Glomerular visceral epithelial cell (primary cell): ENCODE measurements at regions not wholly inside any gene's neighbourhood (a gene's known extent, or its start where the extent isn't known, plus 50 kb on each side); places are given as distances from the start of the nearest gene placed in this dataset.

Source experiments
- DNase-seq: peaks from one replicate; pipeline ENCODE4 v3.0.0-alpha.2; 2016; ENCODE audit errors: extremely low spot score

DNA sequence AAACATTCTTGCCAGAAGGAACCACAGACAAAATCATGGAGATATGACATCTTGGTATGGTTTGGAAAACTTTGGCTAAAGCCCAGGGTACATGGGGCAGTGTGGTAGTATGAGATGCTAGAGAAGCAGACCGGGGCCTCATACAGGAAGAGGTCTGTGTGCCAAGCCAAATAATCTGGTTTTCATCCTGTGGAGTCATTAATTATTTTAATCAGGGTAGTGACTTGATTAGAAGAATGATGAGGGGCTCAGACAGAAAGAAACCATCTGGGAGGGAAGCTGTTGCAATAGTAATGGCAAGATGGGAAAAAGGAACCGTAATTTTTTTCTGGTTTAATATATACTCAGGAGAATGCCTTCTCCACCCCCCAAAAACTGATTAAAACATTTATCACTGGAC, 318.0 kb downstream of the BRINP2 start:
- no peak for DNase-seq

DNA sequence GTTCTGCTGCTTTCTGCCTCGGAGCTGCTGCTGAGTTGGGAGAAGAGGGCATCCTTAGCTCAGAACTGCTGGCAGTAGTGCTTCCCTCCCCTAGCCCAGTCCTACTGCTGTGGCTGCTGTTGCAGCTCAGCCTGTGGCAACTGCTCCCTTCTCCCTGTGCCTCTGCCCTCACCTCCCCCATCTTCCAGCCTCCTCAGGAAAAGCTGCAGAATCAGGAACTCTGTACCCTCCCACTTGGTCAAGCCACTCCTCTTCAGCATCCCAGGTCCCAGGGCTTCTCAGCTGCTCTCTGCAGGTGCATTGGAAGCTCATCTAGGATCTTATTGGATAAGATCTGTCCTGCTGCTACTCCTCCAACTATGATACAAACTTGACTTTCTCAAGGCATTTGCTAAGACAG, 316.7 kb downstream of the BRINP2 start:
- DNase-seq: no peak

DNA sequence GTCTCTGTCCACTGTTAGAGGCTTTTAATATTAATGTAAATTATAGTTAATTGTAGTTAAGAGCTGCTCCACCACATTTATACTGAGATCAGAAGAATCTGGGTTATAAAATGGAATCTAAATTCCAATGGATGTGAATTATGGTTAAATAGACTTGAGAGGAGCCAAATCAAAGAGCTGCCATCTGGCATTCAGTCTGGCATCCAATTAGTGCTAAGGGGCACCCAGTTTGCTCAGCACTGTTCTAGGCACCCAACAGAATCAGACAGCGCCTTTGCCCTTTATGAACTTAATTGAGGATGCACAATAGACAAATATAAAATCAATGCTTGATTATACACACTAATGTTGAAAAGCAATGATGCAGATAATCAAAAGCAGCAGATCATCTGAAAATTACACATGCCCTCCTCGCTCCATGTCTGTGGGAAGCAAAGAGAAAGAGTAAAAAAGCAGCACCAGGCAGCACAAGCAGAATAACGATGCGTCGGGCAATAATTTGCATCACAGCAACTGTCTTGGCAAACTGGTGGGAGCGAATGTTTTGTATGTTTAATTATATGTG, 310.1 kb downstream of the BRINP2 start:
- no peak for DNase-seq

DNA sequence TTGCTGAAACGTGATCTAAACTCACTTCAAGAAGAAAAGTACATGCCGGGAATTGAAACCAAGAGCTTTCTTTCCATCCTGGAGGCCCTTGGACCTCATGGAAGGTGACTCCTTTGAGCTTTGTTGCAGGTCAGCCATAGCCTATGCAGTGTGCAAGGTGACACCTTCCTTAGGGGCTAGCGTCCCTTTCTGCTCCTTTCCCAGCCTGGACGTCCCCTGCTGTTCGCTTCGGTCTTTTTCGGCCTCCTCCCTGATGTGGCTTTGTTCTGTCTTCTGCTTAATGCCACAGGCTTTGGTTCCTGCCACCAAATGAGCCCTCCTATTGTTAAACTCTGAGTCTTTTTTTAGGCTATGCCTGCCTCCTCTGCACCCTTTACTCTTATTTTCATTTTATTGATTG, 308.8 kb downstream of the BRINP2 start:
- DNase-seq: no peak

DNA sequence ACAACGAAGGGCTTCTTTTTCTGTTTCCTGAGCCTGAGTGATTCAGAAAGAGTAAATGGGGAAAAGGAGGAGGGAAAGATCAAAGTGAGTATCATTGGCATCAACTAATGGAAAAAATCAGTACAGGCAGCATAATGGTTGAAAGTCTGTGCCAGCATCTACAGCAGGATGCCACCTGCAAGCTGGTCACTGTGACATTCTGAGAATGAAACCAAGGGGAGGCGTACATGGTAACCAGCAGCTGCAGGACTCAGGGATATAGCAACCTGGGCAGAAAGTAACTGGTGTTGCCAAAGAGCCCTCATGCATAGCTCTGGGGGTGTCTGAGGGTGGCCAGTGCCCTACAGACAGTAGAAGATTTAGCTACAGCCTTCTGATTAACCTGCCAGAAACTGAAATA, 305.9 kb downstream of the BRINP2 start:
- DNase-seq: no peak

DNA sequence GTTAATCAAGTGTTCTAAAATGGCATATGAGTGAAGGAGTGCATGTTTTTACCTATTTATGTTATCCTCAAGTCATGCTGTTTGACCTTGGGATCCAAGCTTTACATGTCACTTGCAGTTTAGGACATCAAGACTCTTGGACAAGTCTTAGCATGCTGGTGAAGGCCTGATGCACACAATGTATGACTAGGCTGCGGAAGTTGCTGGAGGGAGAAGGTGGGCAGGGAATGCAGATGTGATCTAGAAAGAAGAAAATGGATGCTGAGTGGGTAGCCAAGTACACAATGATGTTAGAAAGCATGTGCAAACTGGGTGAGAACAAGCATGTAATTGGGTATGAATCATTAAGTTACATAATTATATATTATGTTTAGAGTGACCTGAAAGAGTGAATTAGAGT, 301.8 kb downstream of the BRINP2 start:
- no peak for DNase-seq

DNA sequence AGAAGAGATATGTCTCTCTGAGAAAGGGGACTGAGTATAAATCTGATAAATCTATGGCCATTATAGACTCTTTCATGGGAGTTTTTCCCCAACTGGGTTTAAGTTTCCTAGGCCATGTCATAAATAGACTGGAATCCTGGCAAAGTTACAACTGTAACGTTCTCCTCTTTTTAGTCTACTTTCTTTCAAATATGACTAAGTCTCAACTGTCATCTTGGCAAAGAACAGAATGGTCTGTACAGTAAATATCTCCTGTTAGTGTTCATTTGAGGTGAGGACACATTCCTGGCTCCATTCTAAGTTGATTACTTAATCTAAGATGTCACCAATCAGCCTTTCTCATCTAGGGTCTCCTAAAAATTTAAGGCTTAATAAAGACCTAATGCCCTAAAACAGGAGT, 300.5 kb downstream of the BRINP2 start:
- no peak for DNase-seq

DNA sequence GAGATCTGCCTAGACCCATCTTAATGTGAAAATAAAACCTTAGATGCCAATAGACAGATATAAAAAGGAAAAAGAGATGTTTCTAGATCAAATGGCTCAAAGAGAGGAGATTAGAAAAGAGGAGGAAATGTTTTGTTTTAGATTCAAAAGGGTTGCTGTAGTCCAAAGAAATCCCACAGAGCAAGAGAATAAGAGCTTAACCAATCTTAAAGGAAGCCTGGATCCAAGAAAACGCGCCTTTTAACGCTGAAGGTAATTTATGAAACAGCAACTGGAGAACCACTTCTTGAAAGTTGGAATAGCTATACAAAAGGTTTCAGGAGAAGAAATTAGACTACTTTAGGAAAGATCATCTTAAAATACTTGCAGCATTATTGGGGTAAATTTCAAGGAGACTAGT, 298.8 kb downstream of the BRINP2 start:
- no peak for DNase-seq

DNA sequence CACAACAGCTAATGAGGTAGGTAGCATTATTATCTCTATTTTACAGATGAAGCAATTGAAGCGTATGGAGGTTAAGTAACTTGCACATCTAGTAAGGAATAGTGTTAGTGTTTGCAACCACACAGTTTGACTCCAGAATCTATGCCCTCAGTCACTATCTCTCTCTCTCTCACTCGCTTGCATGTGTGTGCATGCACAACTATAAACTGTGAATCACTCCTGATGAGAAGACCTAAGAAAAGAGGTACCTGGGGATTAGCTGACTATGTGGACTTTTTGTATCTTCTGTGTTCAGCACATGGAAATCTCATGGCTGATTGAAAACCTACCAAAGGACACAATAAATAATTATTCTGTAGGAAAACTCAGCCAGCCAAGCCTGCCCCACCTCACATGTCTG, 295.5 kb downstream of the BRINP2 start:
- DNase-seq: no peak

DNA sequence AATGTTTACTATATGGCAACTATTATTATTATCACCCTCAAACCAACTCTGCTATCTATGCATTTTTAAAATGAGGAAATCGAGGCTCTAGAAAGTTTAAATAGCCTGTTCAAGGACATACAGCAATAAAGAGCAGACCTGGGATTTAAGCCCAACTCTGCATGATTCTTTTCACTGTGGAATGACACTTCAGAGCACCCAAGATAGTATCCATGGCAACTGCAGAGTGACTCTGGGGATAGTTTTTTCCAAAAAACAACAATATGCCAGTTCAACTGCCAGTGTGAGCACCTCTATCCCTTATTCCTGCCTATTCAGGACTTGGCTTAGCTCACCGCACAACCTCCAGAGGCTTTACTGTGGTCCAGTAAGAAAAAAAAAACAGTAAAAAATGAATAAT, 293.9 kb downstream of the BRINP2 start:
- DNase-seq: no peak

DNA sequence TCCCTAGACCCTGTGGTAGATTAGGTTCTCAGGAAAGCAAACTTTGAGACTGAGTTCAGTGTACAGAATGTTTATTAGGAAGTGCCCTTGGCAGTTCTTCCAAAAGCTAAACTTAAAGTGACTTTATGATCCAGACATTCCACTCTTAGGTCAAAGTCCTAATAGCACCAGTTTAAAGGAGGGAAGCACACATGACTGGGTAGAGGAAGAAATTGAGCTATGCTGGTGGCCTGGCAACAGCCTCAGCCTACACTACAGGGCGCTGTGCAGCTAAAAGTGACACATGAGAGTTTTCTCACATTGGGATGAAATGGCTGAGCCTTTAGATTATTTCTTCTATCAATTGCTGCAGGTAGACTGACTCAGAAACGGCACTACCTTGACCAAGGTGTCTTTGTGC, 280.4 kb downstream of the BRINP2 start:
- DNase-seq: no peak

DNA sequence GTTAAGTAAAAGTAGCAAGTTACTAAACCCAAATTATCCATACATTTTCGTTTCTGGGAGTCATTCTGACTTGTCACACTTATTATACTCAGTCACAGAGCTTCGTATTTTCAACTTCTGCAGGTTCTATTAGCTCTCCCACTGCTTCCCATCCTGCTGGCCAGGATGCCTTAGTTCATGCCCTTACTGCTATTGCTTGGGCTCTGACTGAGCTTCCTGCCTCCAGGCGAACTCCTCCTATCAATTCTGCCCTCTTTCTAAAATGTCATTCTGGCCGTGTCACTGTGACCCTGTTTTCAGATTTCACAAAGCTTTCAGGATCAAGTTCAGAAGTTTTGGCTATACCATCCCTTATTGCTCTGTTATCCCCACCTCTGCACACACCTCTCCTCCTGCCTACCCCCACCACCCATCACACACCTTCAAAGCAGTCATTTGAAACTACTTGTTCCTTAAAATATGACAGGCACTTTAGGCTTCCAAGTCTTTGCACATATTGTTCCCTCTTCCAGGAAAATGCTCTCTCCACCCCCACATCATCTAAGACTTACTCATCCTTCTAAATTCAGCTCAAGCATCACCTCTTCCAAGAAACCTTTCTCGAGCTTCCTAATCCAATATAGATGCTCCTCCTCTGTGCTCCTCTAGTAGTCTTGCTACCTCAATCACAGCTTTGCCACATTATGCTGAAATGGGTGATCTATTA, 278.0 kb downstream of the BRINP2 start:
- DNase-seq: no peak

DNA sequence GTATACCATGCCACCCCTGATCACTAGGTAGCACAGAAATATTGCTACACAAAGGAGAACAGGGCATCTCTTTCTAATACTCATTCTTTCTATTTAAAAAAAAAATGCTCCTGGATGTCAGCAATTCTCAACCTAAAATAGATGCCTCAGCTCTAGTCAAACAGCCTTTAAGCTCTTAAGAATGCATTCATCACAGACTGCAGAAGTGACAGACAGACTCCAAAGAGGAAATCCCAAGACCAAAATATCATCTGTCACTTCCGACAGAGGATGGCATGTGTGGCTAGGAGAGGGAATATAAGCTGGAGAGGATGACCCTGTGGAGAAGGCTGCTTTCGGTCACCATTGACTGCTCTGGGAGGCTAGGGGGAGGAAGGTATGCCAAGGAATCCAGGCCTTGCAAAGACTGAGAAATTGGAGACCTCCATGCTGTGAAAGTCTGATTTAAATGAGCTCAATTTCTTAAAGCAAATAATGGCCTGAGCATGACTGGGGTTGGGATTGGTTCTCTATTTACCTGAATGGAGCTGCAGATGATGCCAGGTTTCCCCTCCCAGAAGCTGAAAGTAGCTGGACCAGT, 277.4 kb downstream of the BRINP2 start:
- no peak for DNase-seq

DNA sequence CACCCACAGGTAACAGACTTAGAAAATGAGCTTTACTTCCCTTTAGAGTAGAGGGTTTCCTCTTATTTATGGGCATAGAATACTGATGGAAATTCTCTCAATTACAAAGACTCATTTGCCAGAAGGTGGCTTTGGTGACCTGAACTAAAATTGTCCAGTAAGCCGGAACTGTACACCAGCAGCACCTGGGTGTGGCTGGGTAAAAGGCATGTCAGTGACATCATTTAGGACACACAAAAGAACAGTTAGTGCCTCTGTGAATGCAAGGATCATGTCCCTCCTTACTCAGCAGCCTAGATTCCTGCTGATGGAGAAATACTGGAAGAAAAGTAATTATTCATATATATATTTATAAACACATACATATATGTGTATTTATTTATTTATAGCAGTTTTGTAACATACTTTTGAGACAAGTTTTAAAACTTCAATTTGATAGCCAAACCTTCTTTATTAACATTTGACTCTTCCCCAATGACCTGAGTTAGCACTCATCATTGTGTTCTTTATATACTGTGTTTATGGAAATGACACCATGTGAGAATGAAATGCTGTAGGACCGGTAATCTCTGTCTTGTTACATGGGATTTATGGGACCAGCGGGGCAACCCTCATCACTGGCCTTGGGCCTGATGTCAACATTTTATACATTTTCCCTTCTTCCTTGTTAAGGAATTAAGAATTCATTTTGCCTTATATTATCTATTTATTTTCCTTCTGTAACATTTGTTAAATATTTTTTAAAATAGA, 274.4 kb downstream of the BRINP2 start:
- no peak for DNase-seq

DNA sequence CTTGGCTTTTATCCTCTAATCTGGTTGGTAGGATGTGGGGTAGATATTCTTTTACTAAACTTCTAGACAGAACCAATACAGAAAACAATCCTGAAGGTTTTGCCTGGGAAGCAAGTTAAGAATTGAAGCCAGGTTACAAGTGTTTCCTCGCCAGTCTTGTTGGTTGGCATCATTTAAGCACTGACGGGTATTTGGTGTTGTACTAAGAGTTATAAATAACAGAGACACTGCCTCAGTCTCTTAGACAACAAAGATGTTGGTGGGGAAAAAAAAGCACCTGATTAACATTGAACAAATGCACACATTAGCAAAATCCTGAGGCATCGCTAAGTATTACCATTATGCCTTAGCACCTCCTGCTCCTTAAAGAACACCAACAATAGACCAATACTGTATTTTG, 272.2 kb downstream of the BRINP2 start:
- DNase-seq: no peak

DNA sequence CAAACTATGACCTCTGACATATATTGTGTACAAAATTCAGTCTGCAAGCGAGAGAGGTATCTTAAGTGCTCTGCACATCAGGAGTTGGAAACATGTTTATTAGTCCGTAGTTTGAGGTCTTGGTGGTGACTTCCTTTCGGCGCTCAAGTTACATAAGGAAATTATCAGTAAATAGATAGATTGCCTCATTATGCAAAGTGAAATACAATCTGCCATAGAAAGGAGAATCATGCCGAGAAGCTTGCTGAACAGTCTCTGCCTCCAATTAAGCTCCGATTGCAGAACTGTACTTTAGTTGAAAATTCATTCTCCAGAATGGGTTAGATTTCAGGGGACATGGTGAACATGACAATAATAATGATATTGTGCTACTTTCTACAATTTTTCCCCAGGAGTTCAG, 271.8 kb downstream of the BRINP2 start:
- no peak for DNase-seq

DNA sequence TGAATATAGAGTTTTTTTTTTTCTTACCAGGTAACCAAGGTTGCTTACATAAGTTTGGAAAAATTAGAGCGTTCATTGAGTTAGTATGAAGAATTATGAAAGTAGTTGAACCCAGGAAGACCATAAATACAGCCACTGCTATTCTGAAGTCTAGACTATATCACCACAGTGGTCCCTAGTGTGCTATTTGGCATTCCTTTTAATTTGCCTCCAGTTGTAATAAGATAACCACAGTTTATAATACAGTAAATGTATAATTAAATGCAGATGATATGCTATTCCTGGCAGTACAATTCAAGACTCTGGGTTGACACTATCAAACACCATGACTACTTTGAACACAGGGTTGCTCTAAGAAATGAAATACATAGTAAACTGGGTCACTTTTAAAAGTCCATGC, 270.5 kb downstream of the BRINP2 start:
- no peak for DNase-seq

DNA sequence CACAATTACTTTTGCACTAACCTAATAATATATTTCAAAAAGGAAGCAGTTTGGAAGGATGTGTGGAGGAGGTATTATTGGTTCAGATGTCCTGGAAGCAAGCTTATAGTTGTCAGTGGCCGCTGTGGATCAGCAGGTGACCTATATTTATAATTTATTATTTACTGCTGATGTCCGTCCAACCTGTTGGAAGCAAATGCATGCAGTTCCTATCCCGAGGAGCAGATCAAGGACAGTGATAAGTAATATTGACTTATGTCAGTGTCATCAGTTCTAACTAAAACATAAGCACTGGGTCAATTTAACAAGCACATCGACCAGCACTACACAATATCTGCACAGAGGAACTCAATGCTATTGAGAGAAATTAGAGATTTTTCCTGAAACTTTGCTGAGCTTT, 270.1 kb downstream of the BRINP2 start:
- no peak for DNase-seq

DNA sequence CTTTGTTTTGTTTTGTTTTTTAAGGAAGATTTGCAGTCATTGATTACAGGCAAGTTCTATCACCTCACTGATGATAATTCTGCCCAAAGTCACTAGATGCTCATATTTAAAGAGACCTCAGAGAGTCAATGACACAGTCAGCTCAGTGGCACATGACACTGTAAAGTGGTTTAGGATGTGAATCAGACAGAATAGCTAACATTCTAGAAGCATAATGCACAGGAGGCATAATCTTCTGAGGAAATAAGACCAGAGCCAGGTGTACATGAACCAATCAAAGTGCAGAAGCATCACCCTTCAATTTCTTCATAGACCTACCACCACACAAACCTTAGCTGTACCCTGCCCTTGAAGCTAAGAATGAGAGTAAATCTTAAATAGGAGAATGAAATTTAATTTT, 268.5 kb downstream of the BRINP2 start:
- DNase-seq: no peak

DNA sequence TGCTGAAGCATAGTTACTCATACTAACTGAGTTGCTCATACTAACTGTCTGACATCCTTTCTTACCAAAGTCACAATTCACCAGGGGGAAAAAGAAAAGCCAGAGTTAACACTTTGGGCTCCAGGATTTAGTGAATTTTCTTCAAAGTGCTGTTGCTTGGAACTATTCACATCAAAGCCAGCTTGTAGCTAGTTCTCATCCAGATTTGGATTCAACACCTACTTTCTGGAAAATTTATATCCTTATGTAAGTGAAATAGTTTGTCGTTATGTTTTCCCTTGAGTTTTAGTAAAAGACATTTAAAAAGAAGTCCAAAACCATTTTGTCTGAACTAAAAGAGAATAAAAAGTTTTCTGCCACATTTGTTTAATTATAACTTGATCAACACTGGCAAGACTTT, 264.6 kb downstream of the BRINP2 start:
- no peak for DNase-seq

DNA sequence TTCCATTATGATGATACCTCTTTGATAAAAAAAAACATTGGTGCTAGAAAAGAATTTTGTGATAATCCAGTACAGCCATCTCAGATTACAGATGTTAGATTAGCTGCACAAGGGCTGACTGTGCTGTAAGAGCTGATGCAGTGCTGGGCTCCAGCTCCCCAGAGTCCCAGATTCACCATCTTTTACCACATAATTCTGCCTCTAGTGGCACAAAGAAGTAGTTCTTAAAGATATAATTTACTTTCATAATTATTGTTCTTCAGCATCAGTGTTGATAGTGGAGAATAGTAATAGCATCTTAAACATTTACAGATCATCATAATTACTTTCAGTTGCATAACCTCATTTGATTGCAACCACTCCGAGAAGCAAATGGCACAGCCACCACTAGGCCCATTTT, 262.1 kb downstream of the BRINP2 start:
- DNase-seq: no peak

DNA sequence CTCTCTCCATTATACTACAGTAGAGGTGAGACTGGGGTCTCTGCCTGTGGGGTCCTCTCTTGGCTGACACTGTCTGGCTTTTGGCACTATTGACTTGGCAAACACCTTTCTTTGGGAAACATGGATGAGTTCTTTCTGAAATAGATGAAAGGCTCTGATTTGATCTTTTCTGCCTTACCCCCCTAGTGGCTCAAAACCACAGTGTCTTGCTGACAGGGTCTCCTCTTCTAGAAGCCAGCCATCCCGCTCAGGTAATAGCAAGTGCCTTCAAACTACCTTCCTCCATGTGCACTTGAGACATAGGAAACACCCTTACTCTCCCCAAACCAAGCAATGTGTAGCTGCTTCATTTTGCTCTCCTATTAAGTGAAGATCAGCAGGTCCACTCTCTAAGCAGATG, 260.4 kb downstream of the BRINP2 start:
- DNase-seq: no peak

DNA sequence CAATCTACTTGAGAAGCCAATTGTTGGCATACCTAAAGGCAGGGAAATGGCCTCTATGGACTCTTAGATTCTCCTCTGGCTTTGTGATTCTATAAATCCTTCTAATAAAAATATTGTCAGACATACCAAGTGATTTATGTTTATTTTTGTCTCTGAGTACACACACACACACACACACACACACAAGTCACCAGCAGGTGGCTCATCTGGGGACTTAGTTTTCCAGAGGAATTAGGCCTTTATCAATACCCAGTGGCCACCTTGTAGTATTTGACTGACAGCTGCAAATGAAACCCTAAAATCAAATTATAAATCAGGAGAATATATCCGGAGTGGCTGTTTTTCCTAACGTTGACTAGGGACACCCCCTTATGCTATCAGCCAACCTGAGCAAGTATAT, 258.5 kb downstream of the BRINP2 start:
- DNase-seq: no peak
